ENCODE measurements at regions not wholly inside any gene's neighbourhood (a gene's known extent, or its start where the extent isn't known, plus 50 kb on each side); places are given as distances from the start of the nearest gene placed in this dataset.

DNA sequence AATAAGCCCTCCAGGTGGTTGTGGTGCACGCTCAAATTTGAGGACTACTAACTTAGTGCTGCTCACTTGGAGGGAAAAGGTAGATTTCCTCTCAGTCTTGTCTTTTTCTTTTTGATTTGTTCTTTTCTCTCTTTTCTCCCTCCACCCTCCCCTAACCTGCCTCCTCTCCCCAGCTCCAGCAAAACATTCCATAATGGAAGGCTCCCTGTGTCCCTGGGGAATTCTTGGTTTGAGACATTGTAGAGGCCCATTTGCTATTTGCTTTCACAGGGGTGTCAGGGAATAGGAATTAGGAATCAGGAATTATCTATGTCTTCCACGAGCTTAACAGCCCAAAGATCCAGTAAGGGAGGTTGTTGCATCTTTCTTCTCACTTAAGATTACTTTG, 136.8 kb upstream of the UMPS start:
- no peak overlapping the region for H3K27ac ChIP-seq (ENCODE audit: insufficient read depth, low read depth, low read length)
- no peak overlapping the region for H3K4me2 ChIP-seq (ENCODE audit: insufficient read depth, low read length)
- TF ChIP-seq GATA2 (IDR thresholded peaks at IDR 0.05; ENCODE audit: insufficient read depth, insufficient read length, low read depth, low read length) (no peak), POLR2A (IDR thresholded peaks at IDR 0.05; ENCODE audit: low read depth, low read length) (no peak), FOS (IDR thresholded peaks at IDR 0.05; ENCODE audit: borderline replicate concordance, insufficient read depth, low read length) (no peak), EZH2 (IDR thresholded peaks at IDR 0.05; ENCODE audit: borderline replicate concordance, low read depth, low read length, severe bottlenecking) (no peak), JUN (IDR thresholded peaks at IDR 0.05; ENCODE audit: borderline replicate concordance, insufficient read depth, insufficient read length, low read depth) (no peak), MYC (IDR thresholded peaks at IDR 0.05; ENCODE audit: low read depth, low read length) (no peak), POLR2AphosphoS5 (IDR thresholded peaks at IDR 0.05; ENCODE audit: insufficient read depth, low read depth, low read length) (no peak)
- TF ChIP-seq, protein P1, sequence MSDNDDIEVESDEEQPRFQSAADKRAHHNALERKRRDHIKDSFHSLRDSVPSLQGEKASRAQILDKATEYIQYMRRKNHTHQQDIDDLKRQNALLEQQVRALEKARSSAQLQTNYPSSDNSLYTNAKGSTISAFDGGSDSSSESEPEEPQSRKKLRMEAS (IDR thresholded peaks at IDR 0.05; ENCODE audit: insufficient read depth, insufficient read length): no peak
- TF ChIP-seq, protein P2, sequence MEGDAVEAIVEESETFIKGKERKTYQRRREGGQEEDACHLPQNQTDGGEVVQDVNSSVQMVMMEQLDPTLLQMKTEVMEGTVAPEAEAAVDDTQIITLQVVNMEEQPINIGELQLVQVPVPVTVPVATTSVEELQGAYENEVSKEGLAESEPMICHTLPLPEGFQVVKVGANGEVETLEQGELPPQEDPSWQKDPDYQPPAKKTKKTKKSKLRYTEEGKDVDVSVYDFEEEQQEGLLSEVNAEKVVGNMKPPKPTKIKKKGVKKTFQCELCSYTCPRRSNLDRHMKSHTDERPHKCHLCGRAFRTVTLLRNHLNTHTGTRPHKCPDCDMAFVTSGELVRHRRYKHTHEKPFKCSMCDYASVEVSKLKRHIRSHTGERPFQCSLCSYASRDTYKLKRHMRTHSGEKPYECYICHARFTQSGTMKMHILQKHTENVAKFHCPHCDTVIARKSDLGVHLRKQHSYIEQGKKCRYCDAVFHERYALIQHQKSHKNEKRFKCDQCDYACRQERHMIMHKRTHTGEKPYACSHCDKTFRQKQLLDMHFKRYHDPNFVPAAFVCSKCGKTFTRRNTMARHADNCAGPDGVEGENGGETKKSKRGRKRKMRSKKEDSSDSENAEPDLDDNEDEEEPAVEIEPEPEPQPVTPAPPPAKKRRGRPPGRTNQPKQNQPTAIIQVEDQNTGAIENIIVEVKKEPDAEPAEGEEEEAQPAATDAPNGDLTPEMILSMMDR (IDR thresholded peaks at IDR 0.05; ENCODE audit: extremely low read depth in 1 of 2, insufficient read depth in 1 of 2, low read depth in 1 of 2, low read length in 2 of 2): no peak
- BruUV-seq (replicated peaks): no TSS peak
- H3K27me3 ChIP-seq (ENCODE audit: control insufficient read depth in 2 of 2, insufficient read depth in 2 of 2, low read length in 2 of 2): peaks cover 7 to 11% of the 10 kb centered on the region in 2 experiments
- H2AFZ ChIP-seq (ENCODE audit: low read depth, low read length): no peak overlapping the region
- H3K4me3 ChIP-seq (replicated peaks in 1 of 3; ENCODE audit: insufficient read depth in 1 of 3, low read depth in 1 of 3, low read length in 3 of 3): no peak overlapping the region
- no peaks in the 10 kb centered on the region for H3K79me2 ChIP-seq (ENCODE audit: control insufficient read depth, insufficient read depth, low read length)
- H3K9me3 ChIP-seq (replicated peaks; ENCODE audit: control insufficient read depth, insufficient read depth, low read length): no peaks in the 10 kb centered on the region
- intact Hi-C loops (cut with micrococcal nuclease): no loop called here
- ChIA-PET CTCF (no interaction called here), POLR2A (no interaction called here)
- no peaks in the 10 kb centered on the region for H3K36me3 ChIP-seq (ENCODE audit: control insufficient read depth in 2 of 2, extremely low read depth in 1 of 2, insufficient read depth in 2 of 2, low read length in 2 of 2)
- H3K9ac ChIP-seq (replicated peaks; ENCODE audit: extremely low read depth, insufficient read depth, low read length): no peak overlapping the region
- H3K4me1 ChIP-seq (ENCODE audit: control insufficient read depth, extremely low read depth, insufficient read depth, low read length): no peaks in the 10 kb centered on the region
- H4K20me1 ChIP-seq (replicated peaks; ENCODE audit: control insufficient read depth, extremely low read depth, insufficient read depth, low read length): no peaks in the 10 kb centered on the region
- FAIRE-seq: no peak
- dilution Hi-C loops (cut with MboI; ENCODE audit: extremely low pct_ligation_motif_present, low sequenced_read_pairs): no loop called here
- H3K9me1 ChIP-seq (replicated peaks; ENCODE audit: control insufficient read depth, extremely low read depth, insufficient read depth, low read length): no peaks in the 10 kb centered on the region
- no peak for DNase-seq (ENCODE audit: low read depth, low spot score)
